HG02885 (cell line): ENCODE measurements at regions not wholly inside any gene's neighbourhood (a gene's known extent, or its start where the extent isn't known, plus 50 kb on each side); places are given as distances from the start of the nearest gene placed in this dataset.

Experiments
- ATAC-seq: cut with Tn5 transposase; IDR thresholded peaks from one replicate; pipeline ENCODE4 v1.9.1; 2021; ENCODE audit warnings: mild to moderate bottlenecking; ENCODE audit not compliant: unreplicated experiment, poor library complexity

DNA sequence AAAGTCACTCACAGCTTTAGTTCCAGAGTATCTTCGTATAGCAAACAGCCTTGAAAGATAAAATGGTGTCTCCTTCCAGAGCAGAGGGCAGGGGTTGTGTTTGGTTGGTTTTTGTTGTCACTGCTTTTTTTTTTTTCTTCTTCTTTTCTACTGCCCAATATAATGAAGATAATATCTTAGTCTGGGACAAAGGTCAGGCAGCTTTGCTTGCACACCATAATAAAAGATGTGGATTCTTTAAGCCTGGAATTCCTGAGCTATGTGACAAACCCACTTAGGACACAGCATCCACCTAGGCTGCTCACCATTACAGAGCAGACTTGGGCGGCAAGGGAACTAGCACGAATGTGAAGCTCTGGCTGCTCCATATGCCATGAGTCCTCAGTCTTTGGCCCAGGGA, 165.6 kb upstream of the MIR17HG start:
- ATAC-seq: no peak

DNA sequence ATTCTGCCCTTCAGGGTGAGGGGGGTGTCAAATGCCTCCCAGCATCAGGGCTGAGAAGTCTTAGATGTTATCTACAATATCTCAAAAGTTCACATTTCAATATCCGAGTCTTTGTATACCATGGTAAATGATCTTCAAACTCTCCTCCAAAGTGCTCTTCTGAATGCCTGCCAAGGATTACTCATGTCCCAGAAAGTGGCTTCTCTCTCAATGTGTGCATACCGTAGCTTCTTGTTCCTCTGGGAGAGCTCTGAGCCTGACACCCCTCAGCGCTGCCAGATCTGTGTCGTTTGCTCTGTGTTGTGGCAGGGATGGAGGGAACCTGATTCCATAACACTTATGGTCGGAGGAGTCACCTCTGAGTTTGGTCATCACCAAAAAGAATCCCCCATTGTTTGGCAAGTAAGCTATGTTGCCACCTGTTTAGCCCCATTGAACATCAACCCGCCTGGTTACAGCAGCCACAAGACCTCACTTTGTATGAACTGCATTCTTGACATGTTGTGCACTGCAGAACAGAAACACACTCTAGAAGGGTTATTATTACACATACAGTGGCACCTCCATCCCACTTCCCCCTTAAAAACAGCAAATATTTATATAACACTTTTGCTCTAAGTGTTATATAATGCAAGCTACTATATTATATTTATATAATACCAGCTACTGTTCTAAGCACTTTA, 163.1 kb upstream of the MIR17HG start:
- ATAC-seq: no peak

DNA sequence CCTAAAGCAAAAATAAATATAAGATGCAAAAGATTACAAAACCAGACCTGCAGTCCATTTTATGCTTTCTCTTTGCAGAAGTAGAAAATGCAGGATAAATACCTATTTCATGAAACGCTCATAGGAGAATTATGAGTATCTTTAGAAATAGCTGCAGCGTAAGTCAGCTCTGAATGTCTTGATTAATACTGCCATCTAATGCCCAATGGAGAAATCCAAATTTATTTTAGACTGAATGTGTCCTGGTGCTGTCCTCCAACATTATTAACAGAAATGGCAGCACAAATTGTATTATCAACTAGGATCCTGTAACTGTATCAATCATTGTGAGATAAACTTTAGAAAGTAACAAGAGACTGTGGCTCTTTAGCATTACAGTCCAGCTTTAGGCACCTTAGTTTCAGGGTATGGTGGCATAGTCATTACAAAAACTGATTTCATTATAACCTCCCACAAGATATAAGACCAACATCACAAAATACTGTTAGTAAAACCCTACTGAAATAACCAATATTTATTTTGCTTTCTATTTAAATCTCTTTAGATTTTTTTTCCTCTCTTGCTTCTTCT, 162.1 kb upstream of the MIR17HG start:
- ATAC-seq: peak; percentile 43

DNA sequence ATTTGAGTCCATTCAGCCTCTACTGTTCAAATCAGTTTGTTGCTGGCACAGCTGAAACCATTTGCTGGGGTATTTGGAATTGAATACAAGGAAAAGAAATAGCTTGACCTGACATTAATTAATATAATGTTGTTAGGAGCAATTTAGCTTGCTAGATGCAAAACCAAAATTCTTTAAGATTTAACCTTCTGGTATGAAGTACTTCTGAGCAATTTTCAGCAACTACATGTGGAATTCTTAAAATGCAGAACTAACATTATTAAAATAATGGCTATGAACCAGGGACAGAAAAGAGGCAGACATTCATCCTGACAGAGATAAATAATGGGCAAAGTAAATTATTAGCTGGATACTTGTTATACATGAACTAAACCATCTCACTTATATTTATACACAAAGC, 160.0 kb upstream of the MIR17HG start:
- no peak for ATAC-seq

DNA sequence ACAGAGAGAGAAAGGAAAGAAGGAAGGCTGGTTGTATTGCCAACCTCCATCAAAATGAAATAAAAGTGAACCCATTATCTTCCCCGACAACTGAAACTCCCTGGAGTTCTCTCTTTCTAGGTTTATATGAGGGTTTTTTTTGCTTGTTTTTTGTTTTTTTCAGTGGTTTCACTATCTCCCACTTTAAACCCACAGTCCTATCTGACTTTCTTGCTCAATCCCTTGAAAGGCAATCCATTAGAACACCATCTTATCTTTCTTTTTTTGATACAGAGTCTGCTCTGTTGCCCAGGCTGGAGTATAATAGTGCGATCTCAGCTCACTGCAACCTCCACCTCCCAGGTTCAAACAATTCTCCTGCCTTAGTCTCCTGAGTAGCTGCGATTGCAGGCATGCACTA, 158.0 kb upstream of the MIR17HG start:
- no peak for ATAC-seq

DNA sequence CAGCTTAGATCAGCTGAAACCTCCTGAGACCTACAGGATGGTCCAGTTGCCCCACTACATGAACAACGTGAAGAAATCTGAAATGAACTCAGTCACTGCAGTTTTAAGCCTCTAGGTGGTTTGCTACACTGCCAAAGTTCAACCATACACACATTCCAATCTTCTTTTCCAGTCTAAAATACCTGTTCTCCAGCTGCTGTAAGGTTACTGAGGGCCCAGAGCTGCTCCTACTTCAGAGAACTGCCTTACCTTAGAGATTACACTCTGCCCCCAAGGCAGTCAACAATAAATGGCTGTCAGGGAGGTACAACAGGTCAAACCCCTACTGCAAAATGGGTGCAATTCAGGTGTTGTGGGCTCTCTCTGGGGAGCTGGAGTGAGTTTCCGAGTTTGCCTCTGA, 154.1 kb upstream of the MIR17HG start:
- no peak for ATAC-seq

DNA sequence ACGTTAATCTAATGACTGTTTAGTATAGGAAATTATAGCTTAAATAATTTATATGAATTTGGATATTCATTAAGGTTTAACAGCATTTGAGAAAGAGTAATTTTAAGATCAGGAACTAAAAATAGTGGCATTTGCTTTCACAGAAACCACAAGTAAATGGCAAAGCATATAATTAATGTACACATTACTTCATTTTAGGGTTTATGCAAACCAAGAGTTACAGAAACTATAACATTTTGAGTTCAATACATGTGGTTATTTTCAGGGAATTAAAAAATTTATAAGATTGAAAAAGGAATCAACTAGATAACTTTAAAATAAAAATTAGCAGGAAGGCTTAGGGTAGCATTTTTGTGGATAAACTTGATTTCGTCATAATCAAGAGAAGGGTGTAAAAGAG, 151.7 kb upstream of the MIR17HG start:
- no peak for ATAC-seq

DNA sequence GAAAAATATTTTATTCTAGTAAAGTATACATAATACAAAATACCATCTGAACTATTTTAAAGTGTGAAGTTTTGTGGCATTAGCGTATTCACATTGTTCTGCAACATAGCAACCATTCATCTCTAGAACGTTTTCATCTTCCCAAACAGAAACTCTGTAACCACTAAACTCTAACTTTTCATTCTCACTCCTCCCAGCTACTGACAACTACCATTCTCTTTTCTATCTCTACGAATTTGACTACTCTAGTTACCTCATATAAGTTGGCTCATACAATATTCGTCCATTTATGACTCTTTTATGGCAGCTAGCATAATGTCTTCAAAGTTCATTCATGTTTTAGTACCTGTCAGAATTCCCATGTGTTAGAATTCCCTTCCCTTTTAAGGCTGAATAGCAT, 150.5 kb upstream of the MIR17HG start:
- peak; percentile 59 for ATAC-seq

DNA sequence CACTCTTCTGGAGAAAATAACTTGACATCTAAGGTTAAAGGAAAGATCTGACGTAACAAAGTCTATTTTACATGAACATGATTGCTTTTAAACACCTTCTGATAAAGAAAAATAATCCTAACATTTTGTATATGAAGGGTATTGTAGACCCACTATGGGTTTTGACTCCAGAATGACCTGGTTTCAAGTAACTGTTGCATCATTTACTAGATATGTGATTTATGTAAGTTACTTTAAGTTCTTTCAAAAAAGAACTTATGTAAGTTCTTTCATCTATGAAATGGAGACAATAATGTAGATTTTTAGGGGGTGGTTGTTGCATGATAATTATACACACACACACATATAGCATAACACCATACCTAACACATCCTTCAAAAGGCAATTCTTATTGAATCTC, 147.6 kb upstream of the MIR17HG start:
- ATAC-seq: no peak

DNA sequence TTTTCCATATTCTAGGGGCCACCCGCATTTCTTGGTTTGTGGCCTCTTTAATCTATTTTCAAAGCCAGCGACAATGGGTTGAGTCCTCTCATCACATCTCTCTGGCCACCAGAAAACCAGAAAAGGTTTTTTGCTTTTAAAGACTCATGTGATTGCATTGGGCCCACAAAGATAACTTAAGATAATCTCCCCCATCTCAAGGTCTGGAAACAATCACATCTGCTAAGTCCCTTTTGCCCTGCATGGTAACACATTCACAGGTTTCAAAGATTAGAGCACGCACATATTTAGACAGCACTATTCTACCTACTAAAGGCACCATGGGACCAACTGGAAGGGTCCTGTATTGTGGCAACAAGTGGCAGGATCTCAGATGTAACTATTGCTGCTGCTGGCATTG, 147.0 kb upstream of the MIR17HG start:
- no peak for ATAC-seq

DNA sequence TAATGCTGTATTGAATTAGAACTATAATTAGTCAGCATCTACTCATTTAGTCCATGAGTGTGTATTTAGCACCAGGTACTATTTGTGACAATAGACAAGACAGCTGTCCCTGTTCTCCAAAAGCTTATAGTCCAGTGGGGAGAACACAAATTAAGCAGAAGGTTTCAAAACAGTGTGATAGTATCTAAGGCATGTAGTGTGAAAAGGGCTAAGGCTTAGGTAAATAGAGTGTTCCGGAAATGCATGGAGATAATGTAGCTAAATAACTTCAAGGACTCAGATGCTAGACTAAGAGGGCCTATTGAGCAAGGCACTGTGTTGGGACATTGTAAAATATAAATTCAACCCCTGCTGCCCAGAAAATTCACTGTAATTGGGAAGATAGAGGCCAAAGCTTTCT, 144.1 kb upstream of the MIR17HG start:
- no peak for ATAC-seq

DNA sequence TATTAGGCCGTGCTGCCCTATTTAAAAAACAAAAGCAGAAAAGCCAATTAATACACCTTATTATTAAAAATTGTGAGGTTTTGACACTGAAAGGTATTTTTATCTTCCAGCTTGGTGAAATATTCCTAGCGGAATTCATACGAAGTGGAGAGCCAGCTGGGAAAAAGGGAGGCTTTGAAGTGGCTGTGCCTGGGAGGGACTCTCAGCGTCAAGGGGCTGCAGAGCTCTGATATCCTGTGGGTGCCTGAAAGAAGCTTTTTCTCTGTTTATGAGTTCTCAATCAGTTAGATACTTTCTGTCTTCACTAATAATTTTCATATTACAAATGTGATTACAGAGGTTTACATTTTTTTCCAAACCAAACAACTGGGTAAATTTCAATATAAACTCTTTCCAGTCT, 140.2 kb upstream of the MIR17HG start:
- no peak for ATAC-seq

DNA sequence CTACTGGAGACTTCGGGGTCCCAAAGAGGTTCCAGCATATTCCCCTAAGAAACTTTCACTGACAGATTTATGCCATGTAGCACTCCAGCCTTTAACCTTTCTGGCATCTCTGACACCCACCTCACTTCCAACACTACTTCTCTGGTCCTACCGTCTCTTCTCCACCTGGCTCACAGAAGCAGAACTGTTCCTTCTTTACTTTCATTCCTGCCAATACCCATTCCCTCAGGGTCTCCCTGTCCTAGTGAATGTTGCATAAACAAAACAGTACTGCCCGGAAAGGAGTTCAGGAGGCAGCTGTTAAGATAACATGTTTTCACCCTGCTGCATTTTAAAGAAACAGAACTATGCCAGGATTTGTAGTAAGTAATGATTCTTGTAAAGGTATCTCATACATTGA, 136.0 kb upstream of the MIR17HG start:
- ATAC-seq: no peak

DNA sequence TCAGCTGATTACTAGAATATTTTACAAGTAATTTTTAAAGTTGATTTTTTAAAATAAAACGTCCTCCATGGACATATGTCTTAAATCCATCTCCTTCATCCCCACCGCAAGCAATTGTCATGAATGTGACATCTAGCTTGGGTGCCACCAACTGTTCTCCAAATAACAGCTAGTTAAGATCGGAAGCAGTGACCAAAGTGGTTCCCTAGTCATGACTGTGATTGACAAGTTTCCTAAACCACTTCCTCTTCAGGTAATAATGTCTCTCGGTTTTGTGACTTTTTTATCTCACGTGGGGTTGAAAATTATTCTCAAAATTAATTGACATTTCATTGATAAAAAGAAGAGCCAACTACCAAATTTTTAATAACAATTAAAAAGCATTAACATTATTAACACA, 135.3 kb upstream of the MIR17HG start:
- peak; percentile 53 for ATAC-seq

DNA sequence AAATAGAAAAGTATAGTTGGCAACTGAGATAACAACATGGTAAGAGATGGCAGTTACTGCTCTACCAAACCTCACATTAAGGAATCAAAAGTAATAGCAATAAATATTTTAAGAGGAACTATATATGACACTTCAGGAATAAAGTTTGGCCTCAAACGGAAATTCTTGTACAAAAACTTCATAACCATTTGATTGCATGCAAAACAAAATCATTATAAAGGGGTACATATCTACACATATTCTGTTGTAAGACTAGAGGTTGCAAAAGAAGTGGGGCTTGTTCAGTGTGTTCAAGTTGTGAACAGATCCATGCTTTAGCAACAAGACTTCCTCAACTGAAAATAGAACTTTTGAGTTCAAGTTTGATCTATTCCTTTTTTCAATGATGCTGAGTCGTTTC, 133.5 kb upstream of the MIR17HG start:
- no peak for ATAC-seq

DNA sequence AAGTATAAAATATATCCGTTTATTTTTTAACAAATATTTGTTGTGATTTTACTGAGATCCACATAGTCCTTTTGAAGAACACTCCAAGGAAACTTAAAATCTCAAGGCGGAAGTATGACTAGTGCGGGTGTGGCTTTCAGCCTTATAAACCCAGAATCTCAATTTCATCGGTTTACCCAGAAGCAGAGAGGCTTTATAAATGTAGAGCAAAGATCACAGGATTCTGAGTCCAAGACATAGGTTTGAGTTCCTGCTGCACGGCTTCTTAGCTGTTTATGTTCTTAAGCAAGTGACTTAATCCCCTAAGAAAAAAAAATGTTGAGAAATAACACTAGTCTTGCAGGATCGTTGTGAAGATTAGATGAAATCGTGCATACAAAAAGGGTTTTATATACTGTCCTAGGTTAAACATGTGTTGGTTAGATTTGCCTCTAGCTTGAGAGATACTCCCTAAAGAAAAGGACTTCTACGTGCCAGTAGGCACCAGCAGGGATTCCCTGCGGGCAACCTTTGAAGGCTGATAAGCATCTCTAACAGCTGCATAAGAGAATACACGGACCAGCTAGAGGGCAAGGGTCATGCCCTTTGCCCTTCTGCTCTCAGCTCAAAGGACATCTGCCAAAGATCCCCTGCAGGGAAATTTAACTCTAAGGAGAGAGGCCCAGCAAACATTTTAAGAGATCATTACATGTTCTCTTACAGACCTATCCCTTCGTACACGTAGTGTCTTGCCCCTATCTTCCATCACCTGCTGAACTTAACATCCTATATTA, 130.4 kb upstream of the MIR17HG start:
- ATAC-seq: no peak

DNA sequence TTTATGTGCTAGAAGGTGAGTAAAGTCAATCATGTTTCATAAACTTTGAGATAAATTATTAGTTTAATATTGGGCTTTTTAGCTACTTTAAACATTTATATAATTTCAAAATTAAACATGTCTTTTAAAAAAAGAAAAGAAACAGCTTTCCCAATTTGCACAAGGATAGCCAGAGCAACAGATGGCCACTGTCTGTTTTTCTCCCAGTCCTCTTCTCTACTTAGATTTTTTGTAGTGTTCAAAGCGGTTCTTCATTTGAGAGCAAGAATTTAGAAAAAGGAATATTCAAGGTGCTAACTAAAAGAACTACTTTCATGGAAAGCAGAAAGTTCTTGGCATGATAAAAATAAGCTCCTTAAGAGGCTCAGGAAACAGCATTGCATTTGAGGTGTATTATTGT, 128.3 kb upstream of the MIR17HG start:
- ATAC-seq: no peak

DNA sequence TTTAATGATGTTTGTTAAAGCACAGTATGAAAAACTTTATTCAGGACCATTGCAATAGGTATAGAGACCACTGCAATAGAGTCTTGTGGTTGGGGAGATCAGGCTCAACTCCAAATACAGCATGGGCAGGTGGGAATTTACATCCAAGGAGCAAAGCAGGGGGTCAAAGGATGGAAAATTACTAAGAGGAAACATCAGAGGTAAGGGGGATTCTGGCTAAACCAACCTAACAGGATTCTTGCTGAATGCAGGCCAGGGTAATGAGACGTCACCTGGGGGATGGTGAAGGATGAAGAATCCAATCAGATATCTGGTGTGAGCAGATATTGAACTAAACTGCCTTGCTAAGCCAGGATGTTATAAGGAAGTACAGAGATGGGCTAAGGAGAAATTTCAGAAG, 126.6 kb upstream of the MIR17HG start:
- no peak for ATAC-seq

DNA sequence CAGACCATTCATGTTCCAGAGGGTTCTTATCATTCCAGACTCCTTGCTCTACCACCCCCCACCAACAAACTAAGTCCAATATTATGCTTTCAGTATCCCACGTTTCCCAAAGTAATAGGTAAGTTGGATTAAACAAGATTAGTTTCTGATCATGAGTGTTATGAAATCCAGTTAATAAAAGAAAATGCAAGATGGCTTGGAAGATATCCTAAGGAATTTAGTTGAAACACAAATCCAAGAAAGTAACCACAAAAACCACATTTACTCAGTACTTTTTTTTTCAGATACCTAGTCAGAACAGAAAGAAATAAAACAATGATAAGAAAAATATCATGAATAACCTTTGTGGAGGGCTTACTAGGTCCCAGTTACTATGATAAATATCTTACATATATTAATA, 119.4 kb upstream of the MIR17HG start:
- ATAC-seq: no peak

DNA sequence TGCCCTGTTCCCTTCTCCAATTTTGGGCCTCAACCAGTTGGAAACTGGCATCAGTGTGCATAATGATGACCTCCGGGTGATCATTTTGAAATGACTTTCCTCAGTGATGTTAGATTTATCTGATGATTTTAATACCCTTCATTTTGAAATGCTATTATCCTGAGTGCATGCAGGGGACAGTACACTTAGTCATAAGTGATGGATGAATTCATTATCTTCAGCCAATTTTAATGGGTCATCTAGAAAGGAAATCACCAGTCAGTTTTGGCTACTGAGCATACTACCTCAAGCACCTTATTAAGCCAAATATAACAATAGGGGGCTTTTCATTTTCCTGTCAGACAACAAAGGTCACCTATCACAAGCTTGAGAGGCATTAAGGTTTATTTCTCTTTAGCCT, 118.5 kb upstream of the MIR17HG start:
- no peak for ATAC-seq

DNA sequence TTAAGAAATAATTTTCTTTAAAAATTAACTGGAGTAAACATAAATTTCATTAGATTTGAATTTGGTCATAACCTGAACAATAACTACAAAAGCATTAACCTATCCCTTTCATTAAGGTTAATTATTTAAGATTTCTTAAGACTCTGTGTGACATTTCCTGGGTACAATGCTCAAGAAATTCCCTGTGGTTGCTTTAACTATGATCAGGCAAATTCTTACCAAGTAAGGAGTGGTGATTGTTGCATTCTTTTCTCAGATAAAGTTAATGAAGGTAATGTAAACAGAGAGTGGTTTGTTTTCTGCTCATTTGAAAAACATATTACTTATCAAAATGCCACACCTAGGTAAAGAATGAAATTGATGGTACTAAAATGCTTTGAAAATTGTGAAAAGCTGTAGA, 114.8 kb upstream of the MIR17HG start:
- no peak for ATAC-seq

DNA sequence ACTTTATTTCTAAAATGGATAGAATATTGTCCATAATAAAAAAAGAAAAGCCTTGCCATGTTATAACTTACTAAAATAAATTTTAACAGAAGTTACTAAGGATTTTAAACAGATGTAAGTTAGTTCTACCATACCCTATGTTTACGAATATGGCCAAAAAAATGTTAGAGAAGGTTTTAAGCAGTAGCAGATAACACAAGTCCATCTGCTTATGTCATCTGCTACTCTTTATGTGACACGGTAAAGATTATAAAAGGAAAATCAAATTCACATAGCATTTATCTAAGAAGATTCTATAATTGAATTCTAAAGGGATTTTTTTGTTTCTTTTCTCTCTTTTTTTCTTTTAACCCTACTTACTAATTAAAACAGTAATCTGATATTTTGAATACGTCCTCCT, 114.2 kb upstream of the MIR17HG start:
- no peak for ATAC-seq
